Fibroblast of skin of right biceps (primary cell): ENCODE measurements at regions not wholly inside any gene's neighbourhood (a gene's known extent, or its start where the extent isn't known, plus 50 kb on each side); places are given as distances from the start of the nearest gene placed in this dataset.

ENCODE experiments used
- DNase-seq: peaks from one replicate; pipeline ENCODE4 v3.0.0-alpha.2; 2013

DNA sequence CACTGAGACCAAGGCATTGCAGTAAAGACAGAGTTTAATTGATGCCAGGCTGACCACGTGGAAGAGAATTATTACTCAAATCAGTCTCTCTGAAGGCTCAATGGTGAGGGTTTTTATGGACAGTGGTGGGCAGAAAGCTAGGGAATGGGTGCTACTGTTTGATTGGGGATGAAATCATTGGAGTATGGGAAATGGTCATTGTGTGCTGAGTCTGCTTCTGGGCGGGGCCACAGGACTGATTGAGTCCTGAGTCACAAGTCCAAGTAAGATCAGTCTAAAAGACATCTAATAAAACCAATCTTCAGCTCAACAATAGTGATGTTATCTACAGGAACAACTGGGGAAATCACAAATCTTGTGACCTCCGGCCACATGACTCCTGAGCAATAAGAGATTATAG, 868.4 kb downstream of the SORCS3 start:
- no peak for DNase-seq

DNA sequence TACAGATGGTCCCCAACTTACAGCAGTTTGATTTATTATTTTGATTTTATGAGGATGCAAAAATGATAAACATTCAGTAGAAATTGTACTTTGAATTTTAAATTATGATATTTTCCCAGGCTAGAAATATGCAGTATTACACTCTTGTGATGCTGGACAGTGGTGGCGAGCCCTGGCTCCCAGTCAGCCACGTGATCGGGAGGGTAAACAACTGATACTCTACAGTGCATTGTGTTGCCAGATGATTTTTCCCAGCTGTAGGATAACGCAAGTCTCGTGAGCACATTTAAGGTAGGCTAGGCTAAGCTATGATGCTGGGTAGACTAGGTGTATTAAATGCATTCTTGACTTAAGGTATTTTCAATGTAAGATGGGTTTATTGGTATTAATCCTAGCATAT, 865.2 kb downstream of the SORCS3 start:
- DNase-seq: no peak

DNA sequence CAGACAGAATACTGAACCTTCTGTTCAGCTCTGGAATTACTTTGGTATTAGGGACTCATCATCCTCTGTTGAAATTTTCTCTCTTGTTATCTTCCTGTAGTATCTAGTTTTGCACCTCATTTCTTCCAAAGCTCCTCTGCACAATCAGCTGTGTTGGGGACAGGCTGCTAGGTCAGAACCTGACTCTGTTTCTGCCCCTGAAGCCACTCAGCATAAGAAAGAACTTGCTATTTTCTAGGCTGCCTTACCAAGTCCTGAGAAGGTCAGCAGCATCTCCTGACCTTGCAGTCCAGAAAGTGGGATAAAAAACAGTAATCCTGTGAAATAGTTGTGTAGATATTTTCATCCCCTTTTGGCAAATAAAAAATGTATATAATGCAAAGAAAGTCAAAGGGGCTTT, 862.6 kb downstream of the SORCS3 start:
- DNase-seq: no peak

DNA sequence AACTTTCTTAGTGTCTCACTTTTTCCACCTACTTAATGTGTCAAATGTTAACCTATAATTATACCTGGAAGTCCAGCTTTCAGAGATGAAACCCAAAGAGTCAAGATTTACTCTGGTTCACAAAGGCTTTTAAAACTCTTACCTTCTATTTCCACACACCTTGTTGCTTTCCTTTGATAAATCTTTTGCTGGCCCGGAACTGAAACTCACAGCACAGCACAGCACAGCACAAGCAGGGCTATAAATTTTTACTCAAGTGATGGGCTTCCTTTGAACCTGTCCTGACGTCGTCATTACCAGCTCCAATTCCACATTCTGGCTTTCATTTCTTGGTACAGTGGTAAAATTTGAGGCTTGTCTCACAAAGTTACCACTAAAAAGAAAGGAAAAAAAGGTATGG, 861.0 kb downstream of the SORCS3 start:
- DNase-seq: no peak

DNA sequence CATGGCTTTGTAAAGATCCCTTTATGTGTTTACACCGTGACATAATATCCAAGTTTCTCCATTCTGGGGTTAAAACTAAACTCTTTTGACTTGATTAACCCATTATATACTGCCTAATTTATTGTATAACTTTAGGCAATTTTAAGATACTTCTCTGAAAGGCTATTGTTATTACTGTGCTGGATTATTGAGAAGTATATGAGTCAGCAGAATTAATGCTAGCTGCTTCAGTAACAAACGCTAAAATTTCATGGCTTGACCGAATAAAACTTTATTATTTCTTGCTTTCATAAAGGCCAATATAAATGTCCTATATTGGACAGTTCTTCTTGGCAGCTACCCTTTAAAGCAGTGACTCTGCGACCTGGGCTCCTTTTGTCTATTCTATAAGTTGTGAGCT, 853.9 kb downstream of the SORCS3 start:
- no peak for DNase-seq

DNA sequence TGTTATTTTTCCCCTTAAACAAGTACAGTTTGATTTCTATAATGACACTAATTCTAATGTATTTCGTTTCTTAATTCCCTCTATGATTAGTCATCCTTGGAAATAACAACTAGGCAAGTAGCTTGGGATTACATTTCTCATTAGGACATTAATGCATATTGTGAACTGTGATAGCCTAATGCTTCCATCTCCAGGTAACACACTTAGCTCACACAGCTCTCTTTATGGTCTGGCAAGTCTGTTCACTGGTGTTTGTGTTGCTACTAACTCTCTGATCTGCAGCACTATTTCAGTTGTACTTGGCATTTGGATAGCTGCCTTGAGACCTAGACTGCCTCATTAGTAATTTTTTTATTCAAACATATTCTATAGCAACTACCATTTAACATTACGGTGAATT, 853.2 kb downstream of the SORCS3 start:
- no peak for DNase-seq

DNA sequence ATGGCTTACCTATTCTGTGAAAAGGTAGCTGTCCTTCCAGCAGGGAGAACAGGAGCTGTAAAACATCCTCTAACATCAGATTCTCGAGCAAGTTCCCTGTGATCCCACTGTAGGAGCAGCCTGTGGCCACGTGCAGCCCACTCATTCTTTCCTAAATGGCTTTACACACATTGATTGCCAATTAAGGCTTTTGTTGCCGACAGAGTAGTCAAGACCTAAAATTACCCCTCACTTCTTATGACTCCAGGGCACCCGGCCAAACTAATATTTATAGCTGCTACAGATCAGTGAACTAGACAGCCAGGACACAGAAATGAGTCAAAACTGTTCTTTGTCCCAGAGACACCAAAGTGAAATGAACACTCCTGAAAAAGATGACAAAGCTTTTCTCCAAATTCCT, 832.1 kb downstream of the SORCS3 start:
- no peak for DNase-seq

DNA sequence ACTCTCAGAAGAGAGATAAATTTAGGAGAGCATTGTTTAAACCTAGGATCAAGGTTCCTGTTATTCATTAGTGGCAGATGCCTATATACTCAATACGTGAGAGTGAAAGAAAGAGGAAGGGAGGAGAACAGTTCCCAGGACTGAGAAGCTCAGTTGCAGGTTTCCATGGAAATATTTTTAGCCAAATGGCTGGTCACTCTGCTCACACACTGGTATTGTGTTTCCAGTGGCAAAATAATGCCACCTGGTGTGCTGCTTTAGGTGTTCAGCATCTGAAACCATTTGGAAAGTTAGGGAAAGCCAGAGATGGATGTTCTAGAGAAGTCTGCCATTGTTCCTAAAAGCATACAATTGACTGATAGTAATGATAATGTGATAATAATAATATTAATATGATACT, 827.7 kb downstream of the SORCS3 start:
- DNase-seq: no peak

DNA sequence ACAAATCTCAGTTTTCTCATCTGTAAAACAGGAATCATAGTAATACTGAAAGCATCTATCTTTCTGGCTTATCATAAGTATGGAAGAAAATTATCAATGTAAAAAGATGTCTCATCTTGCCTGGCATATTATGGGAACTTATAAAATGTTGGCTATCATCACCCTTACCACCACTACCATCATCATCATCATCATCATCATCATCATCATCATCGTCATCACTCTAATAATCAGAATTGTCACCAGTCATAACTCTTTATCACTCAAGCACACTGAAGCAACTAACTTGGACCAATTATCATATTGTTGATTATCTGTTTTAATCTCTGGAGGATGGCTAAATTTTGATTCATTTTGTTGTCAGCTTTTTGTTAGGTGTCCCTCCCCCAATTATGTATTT, 825.4 kb downstream of the SORCS3 start:
- DNase-seq: no peak

DNA sequence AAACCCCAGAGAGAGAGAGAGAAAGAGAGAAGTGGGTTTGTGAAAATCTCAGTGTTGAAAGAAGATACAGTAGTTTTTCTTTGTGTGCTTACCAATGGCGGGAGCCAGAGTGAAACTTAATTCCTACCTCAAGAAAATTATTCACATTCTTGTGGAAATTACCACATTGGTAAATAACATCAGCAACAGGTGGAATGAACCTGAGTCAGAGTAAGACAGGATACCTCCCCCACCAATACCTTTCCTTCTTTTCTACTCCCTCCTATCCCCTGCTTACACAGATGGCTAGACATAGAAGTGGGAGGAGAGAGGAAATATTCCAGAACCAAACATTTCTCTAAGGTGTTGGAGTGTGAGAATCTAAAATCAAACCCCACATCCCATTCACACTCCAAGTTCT, 793.9 kb downstream of the SORCS3 start:
- no peak for DNase-seq

DNA sequence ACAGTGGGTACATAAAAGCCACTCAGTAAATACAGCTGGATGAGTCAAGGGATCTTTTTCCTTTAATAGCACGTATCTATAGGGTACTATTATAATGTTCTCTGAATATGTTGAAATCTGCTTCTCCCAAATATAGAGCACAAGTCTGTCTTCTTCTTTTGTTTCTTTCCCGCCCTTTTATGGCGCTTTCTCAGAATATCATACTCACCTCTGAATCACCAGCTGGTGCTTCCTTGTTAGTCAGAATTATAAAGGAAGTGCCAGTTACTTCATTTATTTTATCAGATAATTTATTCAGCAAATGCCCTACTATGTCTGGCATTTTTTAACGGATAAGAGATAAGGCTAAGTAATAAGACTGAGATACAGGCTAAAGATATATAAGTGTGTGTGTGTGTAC, 772.9 kb downstream of the SORCS3 start:
- DNase-seq: no peak

DNA sequence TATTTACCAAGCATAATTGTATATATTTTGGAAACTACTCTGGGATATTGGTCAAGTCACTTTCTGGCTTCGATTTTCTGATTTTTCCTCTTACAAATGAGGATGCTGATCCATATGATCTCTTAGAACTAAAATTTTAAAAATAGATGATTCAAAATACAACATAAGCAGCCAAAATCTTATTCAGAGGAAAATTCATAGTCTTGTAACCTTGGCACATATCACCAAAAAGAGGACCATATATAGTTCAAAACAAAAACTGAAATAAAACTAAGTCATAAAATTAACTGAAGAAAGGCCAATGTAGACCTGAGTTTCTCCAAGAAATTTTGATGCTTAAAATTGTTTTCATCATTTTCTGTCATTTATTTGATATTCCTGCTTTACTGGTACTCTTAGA, 768.3 kb downstream of the SORCS3 start:
- DNase-seq: no peak

DNA sequence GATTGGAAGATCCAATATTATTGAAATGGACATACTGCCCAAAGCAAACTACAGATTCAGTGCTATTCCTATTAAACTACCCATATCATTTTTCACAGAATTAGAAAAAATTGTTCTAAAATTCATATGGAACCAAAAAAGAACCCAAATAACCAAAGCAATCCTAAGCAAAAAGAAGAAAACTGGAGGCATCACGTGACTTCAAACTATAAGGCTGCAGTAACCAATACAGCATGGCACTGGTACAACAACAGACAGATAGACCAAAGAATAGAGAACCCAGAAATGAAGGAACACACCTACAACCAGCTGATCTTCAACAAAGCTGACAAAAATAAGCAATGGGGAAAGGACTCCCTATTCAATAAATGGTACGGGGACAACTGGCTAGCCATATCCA, 765.4 kb downstream of the SORCS3 start:
- no peak for DNase-seq

DNA sequence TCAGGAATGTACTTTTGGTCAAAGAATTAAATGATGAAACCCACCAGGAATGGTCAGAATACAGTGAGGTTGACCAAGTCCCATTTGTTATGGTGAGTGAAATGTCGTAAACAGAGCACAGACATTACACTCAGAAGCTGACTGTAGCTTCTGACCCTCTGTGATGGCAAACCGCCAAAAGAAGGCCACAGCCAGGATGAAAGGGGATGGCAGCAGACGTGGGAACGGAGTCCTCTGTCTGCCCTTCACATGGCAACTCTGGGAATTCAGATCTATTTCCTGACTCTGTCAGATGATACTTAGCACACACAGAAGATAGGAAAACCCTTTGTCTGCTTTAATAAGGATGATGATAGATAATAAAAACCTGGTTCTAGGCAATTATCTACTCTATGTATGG, 757.1 kb downstream of the SORCS3 start:
- DNase-seq: peak; percentile 11

DNA sequence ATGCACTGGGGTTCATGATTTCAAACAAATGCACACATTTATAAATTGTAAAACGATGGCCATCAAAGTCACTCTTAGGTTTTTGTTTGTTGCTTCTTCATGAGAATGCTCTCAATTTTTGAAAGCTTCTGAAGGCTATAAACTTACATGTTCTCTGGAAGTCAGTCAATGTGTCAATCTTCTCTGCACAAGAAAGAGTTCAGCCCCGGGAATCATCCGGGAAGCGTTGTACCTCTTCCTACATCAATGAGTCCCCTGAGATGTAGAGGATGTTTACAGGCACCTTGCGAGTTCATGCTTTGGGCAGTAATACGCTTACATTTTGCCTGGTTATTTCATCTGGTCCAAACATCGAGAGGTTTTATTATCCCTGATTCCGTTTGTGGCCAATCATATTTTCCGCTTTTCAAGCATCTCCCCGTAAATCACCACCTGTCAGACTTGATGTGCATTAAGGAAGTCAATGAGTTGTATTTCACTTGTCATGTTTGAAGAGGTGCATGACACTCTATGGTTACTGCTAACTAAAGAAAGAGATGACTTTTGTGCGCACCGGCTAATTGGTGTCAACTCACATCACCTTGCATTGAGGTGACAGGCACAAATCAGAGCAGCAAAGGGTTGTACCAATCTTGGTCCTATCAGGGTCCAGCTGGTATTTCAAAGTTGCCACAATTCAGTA, 750.7 kb downstream of the SORCS3 start:
- DNase-seq: no peak

DNA sequence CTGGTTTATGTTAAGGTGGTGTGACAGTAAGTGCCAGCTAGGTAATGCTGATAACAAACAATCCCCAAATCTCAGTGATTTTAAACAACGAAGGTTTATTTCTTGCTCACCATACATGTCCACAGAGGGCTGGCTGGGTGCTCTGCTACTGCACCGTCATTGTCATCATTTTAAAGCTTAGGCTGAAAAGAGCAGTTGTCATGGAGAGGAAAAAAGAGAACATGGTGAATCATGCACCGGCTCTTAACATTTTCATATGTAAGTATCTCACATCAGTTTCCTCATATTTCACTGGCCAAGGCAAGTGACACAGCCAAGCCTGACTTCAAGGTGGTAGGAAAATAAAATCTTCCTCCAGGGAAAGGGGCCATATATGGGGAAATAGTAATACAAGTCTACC, 746.9 kb downstream of the SORCS3 start:
- DNase-seq: no peak

DNA sequence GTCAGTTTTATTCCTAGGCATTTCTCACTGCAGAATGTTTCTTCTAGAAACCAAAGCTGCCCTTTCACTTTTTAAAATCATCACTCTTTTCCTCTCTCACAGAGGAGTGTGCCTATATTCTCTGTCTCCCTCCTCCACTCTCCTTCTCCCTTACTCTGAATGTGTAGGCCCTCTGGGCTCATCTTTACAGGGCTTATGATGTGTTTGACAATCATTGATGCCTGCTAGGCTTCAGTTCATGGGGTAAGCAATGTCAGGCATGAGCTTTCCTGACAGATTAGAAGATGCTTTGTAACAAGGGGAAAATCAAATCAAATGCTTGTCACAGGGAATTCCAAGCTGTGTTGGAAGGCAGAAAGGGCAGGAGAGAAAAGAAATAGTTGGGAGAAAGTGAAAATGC, 742.9 kb downstream of the SORCS3 start:
- no peak for DNase-seq

DNA sequence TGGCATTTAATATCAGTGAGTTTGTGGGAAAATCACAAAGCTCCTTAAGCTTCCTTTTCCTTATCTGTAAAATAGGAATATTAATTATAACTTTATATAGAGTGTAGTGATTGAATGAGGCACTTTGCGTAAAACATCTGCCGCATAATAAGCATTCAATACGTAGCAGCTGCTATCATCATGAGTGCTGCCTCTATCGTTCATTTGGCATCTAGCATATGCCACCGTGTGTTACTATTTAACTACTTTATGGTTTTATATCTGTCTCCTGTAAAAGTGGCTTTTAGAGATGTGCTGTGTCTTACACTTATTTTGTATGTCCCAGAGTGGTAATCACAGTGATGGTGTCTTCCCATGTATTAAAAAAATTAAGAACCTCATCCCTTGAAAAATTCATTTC, 729.6 kb downstream of the SORCS3 start:
- no peak for DNase-seq

DNA sequence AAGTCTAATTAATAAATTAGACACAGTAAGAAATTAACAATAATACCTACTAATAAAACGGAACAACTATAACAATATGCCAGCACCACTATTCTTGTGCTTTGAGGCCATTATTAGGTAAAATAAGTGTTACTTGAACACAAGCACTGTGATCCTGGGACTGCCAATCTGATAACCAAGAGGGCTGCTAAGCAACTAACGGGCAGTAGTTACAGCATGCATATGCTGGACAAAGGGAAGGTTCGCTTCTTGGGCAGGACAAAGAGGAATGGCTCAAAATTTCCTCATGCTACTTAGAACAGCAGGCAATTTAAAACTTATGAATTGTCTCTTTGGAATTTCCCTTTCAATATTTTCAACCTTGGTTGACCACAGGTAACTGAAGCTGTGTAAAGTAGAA, 718.6 kb downstream of the SORCS3 start:
- DNase-seq: no peak

DNA sequence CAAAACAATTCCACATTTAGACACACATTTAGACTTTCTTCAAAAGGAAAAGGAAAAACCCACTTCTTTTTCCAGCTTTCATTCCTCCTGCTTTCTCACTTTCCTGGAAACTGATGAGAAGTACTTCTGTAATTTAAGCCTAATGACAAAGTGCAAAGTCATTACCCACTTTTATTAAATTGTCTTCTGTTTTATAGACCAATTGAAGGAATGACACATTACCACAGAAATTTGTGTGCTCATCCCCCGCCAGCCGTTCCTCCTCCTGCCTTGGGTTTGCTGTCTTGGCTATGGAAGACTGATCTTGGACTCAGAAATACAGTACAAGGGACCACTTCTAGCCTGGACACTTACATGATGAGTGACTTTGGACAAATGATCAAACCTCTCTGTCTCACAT, 717.8 kb downstream of the SORCS3 start:
- peak; percentile 73 for DNase-seq

DNA sequence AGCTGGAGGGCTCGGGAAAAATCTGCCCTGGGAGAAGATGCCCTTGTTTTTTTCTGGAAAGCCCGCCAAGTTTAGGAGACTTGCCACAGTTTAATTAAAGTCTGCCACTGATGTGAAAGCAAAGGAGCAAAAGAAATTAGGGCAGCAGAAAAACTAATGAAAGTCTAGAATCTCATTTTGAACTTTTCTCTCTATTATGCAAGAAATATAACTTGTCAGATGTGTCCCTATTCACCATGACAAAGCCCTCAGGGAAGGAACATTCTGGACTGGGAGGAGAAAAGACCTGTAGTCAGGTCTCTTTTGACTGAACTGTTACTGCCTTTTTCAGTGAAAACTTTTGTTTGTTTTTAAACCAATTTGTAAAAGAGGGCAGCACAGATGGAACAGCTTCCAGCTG, 715.5 kb downstream of the SORCS3 start:
- DNase-seq: no peak

DNA sequence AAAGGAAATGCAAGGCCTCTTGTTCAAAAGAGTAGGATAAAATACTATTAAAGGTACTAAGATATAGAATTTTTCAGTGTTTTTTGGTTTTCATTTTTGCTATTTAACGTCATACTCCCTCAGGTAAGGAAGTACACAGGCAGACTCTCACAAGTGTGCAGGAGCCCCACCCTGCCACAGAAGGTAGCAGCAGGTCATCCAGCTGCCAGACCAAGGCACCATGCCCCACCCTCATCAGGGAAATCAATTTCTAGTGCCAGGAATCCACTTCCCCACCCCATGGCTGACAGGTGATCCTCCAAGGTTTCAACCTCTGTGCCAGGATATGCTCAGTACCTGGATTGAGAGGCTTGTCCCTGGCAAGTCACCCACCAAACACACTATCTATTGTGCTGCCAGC, 712.9 kb downstream of the SORCS3 start:
- DNase-seq: no peak

DNA sequence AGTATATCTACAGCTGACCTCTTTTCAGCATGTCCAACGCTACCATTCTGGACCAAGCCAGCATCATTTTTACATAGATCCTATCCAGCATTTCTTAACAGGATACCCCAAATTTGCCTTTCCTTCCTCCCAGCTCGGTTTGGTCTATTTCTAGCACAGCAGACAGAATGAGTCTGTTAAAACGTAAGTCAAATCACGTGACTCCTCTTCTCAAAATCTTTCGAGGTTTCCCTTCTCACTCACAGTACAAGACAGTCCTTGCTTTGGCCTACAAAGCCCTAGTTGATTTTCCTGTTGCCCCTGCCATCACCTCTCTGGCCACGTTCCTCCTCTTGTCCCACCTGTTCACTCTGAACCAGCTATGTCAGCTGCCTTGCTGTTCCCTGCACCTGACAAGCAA, 711.7 kb downstream of the SORCS3 start:
- no peak for DNase-seq

DNA sequence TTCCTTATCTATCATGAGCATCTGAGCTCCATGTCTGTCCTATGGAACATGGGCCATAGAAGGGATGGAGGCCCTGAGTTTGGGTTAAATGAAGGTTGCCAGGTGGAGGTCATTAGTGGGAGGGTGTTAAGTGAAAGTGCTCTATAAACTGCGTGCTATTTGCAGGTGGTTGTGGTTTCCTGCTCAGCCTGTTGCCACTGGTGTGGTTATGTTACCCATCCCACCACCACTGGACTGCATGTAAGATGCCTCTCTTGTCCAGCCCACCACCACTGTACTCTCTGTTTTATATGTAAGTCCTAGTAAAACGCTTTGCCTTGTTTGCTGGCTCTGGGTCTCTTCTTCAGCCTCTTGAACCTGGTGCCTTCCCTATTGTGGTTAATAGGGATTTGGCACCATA, 711.2 kb downstream of the SORCS3 start:
- DNase-seq: no peak

DNA sequence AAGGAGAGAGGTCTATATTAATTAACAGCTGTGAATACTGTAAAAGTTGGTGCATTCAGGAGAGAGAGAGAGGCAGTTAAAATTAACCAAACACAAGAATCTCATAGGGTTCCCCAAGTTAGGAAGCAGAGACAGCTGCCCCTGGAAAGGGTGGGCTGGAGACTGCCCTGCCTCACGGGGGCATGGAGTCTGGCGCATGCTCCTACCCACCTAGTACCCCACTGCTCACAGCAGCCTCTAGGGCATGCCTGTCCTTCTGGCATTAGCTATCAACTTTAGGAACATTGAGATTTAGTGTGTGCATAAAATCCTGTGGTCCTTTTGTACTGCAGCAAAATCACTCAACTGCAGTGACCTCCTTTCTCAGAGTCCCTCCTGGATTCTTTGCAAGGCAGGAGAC, 710.1 kb downstream of the SORCS3 start:
- DNase-seq: no peak

DNA sequence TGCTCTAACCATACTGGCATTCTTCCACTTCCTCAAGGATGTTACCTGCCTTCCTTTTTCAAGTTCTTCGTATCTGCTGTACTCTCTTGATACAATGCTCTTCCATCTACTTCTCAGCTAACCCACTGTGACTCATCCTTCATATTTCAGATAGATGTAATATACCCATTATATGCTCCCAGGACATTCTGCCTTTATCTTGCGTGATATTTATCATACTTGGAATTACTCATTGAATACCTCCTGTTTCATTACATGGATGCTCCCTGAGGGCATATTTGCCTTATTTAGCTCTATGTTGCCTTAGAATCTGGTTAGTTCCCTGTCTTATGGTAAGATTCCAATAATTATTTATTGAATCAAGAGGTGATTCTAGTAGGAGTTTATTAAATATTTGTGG, 706.4 kb downstream of the SORCS3 start:
- peak; percentile 28 for DNase-seq
